GM12865 (cell line): ENCODE measurements at regions not wholly inside any gene's neighbourhood (a gene's known extent, or its start where the extent isn't known, plus 50 kb on each side); places are given as distances from the start of the nearest gene placed in this dataset.

ENCODE experiments used
- DNase-seq: peaks from one replicate; pipeline ENCODE4 v3.0.0; 2010; ENCODE audit warnings: low read depth
- H3K4me3 ChIP-seq: 2 replicates; pipeline ENCODE4 v1.5.1; 2011; ENCODE audit warnings: mild to moderate bottlenecking, low read depth, low read length, control low read depth
- TF ChIP-seq, protein P1 (sequence below): IDR thresholded peaks from 2 replicates; pipeline ENCODE4 v1.5.1; 2011; ENCODE audit warnings: low read length, control low read depth, low read depth, inconsistent platforms; ENCODE audit not compliant: insufficient read depth; ENCODE audit errors: missing control alignments

DNA sequence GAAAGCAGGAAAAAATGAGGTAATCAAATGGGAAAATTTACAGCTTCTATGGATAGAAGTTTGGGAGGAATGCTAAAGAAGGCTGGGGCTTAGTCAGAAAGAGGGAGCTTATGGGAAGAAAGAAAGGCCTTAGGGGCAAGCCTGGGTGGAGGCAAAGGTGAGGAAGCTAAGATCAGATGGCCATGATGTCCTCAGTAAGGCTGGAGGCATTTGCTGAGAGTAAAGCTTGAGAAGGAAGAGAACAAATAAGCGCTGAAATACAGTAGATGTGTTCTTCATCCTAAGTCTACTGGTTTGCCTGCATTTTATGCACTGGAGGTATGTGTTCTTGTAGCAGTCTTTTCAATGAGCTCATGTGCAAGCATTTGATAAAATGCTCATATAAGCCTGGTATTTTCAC is 355.4 kb downstream of the BRINP2 start:
- H3K4me3 ChIP-seq: no peak overlapping the region
- TF ChIP-seq, protein P1, sequence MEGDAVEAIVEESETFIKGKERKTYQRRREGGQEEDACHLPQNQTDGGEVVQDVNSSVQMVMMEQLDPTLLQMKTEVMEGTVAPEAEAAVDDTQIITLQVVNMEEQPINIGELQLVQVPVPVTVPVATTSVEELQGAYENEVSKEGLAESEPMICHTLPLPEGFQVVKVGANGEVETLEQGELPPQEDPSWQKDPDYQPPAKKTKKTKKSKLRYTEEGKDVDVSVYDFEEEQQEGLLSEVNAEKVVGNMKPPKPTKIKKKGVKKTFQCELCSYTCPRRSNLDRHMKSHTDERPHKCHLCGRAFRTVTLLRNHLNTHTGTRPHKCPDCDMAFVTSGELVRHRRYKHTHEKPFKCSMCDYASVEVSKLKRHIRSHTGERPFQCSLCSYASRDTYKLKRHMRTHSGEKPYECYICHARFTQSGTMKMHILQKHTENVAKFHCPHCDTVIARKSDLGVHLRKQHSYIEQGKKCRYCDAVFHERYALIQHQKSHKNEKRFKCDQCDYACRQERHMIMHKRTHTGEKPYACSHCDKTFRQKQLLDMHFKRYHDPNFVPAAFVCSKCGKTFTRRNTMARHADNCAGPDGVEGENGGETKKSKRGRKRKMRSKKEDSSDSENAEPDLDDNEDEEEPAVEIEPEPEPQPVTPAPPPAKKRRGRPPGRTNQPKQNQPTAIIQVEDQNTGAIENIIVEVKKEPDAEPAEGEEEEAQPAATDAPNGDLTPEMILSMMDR: no peak
- no peak for DNase-seq

DNA sequence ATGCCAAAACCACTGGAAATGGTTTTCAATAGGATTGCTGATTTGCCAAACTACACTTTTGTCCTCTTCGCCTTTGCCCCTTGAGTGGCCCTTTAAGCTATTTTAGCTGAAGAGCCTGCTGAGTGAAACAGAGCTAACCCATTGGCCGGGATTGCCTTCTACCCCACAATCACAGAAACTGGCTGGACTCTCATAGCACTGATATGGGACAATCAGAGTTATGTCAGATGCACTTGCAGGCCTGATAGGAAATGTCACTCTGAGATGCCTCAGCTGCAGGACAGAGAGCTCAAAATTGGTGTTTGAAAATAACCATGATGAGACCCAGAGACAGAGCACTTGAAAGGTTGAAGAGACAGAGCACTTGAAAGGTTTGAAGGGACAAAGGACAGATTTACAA is 354.4 kb downstream of the BRINP2 start:
- H3K4me3 ChIP-seq: no peak overlapping the region
- TF ChIP-seq, protein P1: no peak
- no peak for DNase-seq

DNA sequence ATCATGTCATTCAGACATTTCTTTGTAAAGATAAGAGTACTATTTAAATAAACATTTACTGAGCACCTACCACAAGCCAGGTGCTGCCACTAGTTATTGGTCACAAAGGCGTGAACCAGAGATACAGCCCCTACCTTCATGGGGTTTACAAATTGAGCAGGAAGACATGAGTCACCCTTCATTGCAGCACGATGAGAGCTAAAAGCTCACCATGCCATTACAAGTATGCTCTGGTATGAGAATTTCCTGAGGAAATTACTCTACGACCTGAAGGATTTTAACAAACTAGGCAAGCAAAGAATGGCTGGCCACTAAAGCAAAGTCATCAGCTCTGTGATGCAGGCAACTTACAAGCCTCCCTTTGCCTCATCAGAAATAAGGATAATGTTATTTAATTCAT is 346.8 kb downstream of the BRINP2 start:
- DNase-seq: no peak
- TF ChIP-seq, protein P1: no peak
- no peak overlapping the region for H3K4me3 ChIP-seq

DNA sequence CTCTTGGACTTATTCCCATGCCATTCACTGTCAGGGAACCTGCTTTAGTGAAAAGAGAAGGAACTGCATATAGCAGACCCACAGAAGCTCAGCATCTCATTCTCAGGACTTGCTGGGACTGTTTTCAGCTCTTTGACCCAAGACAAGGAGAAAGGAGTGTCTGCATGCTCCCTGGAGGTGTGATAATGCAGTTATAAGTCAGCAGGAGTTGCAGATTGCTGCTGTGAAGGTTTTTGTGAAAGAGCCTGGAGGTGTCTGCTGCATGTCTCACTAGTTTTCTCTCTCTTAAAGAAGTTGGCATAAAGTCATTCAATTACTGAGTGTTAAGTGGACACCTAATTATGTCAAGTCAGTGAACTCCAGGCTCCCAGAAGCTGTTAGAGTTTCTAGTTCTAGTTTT is 343.4 kb downstream of the BRINP2 start:
- TF ChIP-seq, protein P1: no peak
- no peak overlapping the region for H3K4me3 ChIP-seq
- no peak for DNase-seq

DNA sequence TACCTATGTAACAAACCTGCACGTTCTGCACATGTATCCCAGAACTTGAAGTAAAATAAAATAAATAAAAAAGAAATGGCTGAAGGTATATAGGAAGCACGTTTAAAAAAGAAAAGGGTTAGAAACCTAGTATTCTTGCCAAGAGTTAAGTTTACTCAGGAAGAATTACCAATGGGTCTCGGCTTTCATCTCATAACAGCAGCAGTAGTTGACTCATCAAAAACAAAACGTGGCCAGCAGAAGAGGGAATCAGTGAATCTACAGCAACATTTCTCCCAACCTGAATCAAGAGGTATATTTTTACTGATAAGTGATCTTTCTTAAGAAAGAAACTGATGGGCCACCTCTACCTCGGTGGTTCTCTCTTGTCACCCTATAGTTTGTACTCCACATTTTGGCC is 340.3 kb downstream of the BRINP2 start:
- DNase-seq: no peak
- TF ChIP-seq, protein P1: no peak
- H3K4me3 ChIP-seq: no peak overlapping the region

DNA sequence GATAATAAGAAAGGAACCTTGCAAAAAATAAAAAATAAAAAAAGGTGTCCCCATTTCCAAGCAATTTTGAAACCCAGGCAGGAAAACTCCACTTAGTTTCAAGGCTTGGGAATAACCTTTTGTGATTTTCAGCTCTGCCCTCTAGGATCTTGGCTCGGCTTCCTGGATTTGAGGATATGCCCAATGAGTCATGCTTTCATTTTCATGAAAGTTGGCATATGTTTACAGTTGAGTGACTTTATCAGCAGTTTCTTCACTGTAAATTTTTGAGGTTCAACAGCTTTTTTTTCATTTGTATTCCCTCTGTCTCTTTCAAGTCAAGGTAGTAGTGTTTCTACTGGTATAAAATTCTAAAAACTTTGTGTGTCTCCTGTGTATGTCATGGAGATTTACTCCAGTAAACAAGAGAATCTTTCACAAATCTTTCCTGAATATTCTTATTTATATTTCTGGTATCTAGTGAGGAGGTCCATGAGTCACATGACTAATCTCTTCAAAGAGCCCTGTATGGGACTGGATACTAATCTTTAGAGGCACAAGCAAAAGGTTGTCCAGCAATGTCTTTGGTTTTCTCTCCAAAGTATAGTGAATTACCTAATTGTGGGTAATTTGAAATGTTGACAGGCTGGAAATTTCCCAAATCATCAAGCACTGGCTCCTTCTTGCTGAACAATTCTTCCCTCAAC is 335.3 kb downstream of the BRINP2 start:
- DNase-seq: no peak
- TF ChIP-seq, protein P1: no peak
- H3K4me3 ChIP-seq: no peak overlapping the region

DNA sequence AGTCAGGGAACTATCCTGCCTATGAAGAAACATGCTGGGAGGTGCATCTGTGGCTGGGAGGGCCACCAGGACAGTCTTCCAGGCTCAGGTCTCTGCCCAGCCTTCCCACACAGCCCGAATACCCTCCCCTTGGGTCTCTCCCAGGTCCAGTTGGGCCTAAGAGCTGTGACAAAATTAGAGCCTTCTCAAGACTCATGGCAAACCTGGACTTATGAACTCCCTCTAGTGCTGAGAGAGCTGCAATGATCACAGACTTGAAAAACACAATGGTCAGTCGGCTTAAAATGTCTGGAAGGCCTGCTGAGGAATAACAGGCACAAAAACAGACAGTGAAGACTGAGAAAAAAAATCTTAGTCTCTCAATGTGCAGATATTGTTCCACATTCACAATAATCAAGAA is 325.1 kb downstream of the BRINP2 start:
- H3K4me3 ChIP-seq: no peak overlapping the region
- TF ChIP-seq, protein P1: no peak
- DNase-seq: no peak
